Neuronal stem cell (in vitro differentiated cells): ENCODE measurements at regions not wholly inside any gene's neighbourhood (a gene's known extent, or its start where the extent isn't known, plus 50 kb on each side); places are given as distances from the start of the nearest gene placed in this dataset.

Experiments
- DNase-seq: peaks from one replicate; pipeline ENCODE4 v3.0.0-alpha.2; 2013; ENCODE audit warnings: low spot score
- H2AFZ ChIP-seq: one replicate; pipeline ENCODE4 v1.6.1; 2013; ENCODE audit warnings: mild to moderate bottlenecking, low read length, inconsistent platforms
- H2AK5ac ChIP-seq: 2 replicates; pipeline ENCODE4 v1.6.1; 2013; ENCODE audit warnings: low read depth, mild to moderate bottlenecking, inconsistent platforms, low read length, moderate library complexity, mixed read lengths
- H2BK120ac ChIP-seq: 2 replicates; pipeline ENCODE4 v1.6.1; 2013; ENCODE audit warnings: low read depth, mild to moderate bottlenecking, inconsistent platforms, low read length, moderate library complexity, mixed read lengths
- H2BK12ac ChIP-seq: one replicate; pipeline ENCODE4 v1.6.1; 2013; ENCODE audit warnings: low read length, inconsistent platforms
- H2BK15ac ChIP-seq: 2 replicates; pipeline ENCODE4 v1.6.1; 2013; ENCODE audit warnings: mild to moderate bottlenecking, low read length, inconsistent platforms, mixed read lengths
- H2BK5ac ChIP-seq: one replicate; pipeline ENCODE4 v1.6.1; 2013; ENCODE audit warnings: inconsistent platforms, mild to moderate bottlenecking, low read length, moderate library complexity
- H3K14ac ChIP-seq: one replicate; pipeline ENCODE4 v1.6.1; 2013; ENCODE audit warnings: low read length, inconsistent platforms
- H3K18ac ChIP-seq: 2 replicates; pipeline ENCODE4 v1.6.1; 2013; ENCODE audit warnings: low read length, inconsistent platforms
- H3K23ac ChIP-seq: 2 replicates; pipeline ENCODE4 v1.6.1; 2013; ENCODE audit warnings: low read depth, mild to moderate bottlenecking, mixed read lengths, low read length, inconsistent platforms; ENCODE audit not compliant: poor library complexity
- H3K27ac ChIP-seq: replicated peaks from 3 replicates; pipeline ENCODE4 v1.5.1; 2013; ENCODE audit warnings: low read length, inconsistent platforms
- H3K27me3 ChIP-seq, 3 experiments: 2 replicates each; pipeline ENCODE4 v1.6.1; 2013; ENCODE audit warnings: low read length in 3 of 3, mild to moderate bottlenecking in 2 of 3, inconsistent platforms in 1 of 3, low read depth in 1 of 3, mixed read lengths in 1 of 3, moderate library complexity in 1 of 3; ENCODE audit not compliant: control insufficient read depth in 3 of 3, insufficient read depth in 3 of 3
- H3K36me3 ChIP-seq, 2 donors: replicated peaks in 1 of 2; 2 replicates each; pipeline ENCODE4 v1.6.1; 2013; ENCODE audit warnings: low read length in 2 of 2; ENCODE audit not compliant: control insufficient read depth in 2 of 2, insufficient read depth in 2 of 2
- H3K4ac ChIP-seq: 2 replicates; pipeline ENCODE4 v1.6.1; 2013; ENCODE audit warnings: inconsistent platforms, mild to moderate bottlenecking, low read length, moderate library complexity
- H3K4me1 ChIP-seq, 2 donors: 1 replicate in 1 of 2; 2 replicates in 1 of 2; pipeline ENCODE4 v1.6.1; 2013; ENCODE audit warnings: low read length in 2 of 2, low read depth in 1 of 2; ENCODE audit not compliant: control insufficient read depth in 2 of 2, insufficient read depth in 1 of 2
- H3K4me2 ChIP-seq: one replicate; pipeline ENCODE4 v1.6.1; 2013; ENCODE audit warnings: mild to moderate bottlenecking, low read length, inconsistent platforms; ENCODE audit not compliant: insufficient read depth, poor library complexity, severe bottlenecking
- H3K4me3 ChIP-seq, 2 donors: 2 replicates each; pipeline ENCODE4 v1.5.1; 2013; ENCODE audit warnings: low read length in 2 of 2, mild to moderate bottlenecking in 2 of 2, inconsistent platforms in 1 of 2, moderate library complexity in 1 of 2
- H3K79me1 ChIP-seq: one replicate; pipeline ENCODE4 v1.6.1; 2013; ENCODE audit warnings: low read depth, mild to moderate bottlenecking, inconsistent platforms, low read length, moderate library complexity
- H3K9ac ChIP-seq: one replicate; pipeline ENCODE4 v1.6.1; 2013; ENCODE audit warnings: mild to moderate bottlenecking, low read depth, low read length, inconsistent platforms; ENCODE audit not compliant: poor library complexity
- H3K9me3 ChIP-seq, 2 donors: replicated peaks in 1 of 2; 2 replicates each; pipeline versions ENCODE3 to v1.6.1; 2013; ENCODE audit warnings: low read length in 2 of 2, mild to moderate bottlenecking in 2 of 2, inconsistent platforms in 1 of 2, low read depth in 1 of 2, mixed read lengths in 1 of 2, moderate library complexity in 1 of 2; ENCODE audit not compliant: control insufficient read depth in 2 of 2, insufficient read depth in 1 of 2
- H4K8ac ChIP-seq: one replicate; pipeline ENCODE4 v1.6.1; 2013; ENCODE audit warnings: low read depth, mild to moderate bottlenecking, inconsistent platforms, low read length, moderate library complexity
- H4K91ac ChIP-seq: one replicate; pipeline ENCODE4 v1.6.1; 2013; ENCODE audit warnings: low read length, low read depth, mild to moderate bottlenecking, inconsistent platforms; ENCODE audit not compliant: poor library complexity
- WGBS, 2 donors: extraction: QIAGEN DNeasy Blood & Tissue Kit; methylation state at CpG; one replicate each; pipeline ENCODE4 v1.1.7; 2013; ENCODE audit warnings: missing lambda C conversion rate in 2 of 2, mixed read lengths in 1 of 2; ENCODE audit not compliant: insufficient read length in 2 of 2, insufficient replicate concordance in 1 of 2; ENCODE audit errors: extremely low coverage in 2 of 2; 5-methylcytosine and 5-hydroxymethylcytosine counted together

DNA sequence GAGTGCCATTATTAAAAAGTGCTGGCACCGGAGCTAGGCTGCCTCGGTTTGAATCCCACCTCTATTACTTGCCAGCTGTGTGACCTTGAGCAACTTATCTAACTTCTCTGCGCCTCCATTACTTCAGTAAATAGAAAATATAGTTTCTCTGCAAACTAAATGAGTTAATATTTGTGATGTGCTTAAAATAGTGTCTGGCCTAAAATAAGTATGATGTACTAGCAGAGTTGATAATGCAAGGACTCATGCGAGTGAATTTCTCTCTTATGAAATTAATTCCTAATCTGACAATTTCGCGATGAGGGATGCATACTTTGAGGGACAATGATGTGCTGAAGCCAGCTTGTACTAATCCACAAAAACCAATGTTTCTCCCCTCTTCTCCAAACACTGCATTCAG, 180.8 kb upstream of the NTF3 start:
- Histone ChIP-seq H3K23ac (no peak overlapping the region), H4K91ac (no peak overlapping the region), H3K9me3 (no peaks in the 10 kb centered on the region), H3K27ac (no peak overlapping the region), H2BK12ac (no peak overlapping the region), H2AK5ac (no peak overlapping the region), H3K18ac (no peak overlapping the region), H3K4me2 (no peak overlapping the region), H2BK15ac (no peak overlapping the region), H2BK120ac (no peak overlapping the region), H3K36me3 (no peaks in the 10 kb centered on the region), H4K8ac (no peak overlapping the region), H3K14ac (no peak overlapping the region), H2AFZ (no peak overlapping the region), H2BK5ac (no peak overlapping the region), H3K4me1 (peaks cover 0 to 6% of the 10 kb centered on the region in 2 donors), H3K79me1 (no peaks in the 10 kb centered on the region), H3K9ac (no peak overlapping the region), H3K4me3 (no peak overlapping the region), H3K4ac (no peak overlapping the region), H3K27me3 (no peaks in the 10 kb centered on the region)
- no peak for DNase-seq
- WGBS, 2 donors = no CpG with 5 or more reads among the region's 6 CpGs

GRCh38 chr12:5251786-5252185, 180.1 kb upstream of the NTF3 start:
- no peak overlapping the region for H2BK120ac ChIP-seq
- H3K9ac ChIP-seq = no peak overlapping the region
- no peak overlapping the region for H3K4me3 ChIP-seq
- no peak overlapping the region for H3K14ac ChIP-seq
- peaks cover 0 to 2% of the 10 kb centered on the region in 2 donors for H3K4me1 ChIP-seq
- no peaks in the 10 kb centered on the region for H3K79me1 ChIP-seq
- H2BK15ac ChIP-seq = no peak overlapping the region
- H3K4ac ChIP-seq = no peak overlapping the region
- no peak for DNase-seq
- H3K4me2 ChIP-seq = no peak overlapping the region
- no peak overlapping the region for H3K18ac ChIP-seq
- no peak overlapping the region for H4K8ac ChIP-seq
- no peak overlapping the region for H4K91ac ChIP-seq
- no peaks in the 10 kb centered on the region for H3K9me3 ChIP-seq
- H3K36me3 ChIP-seq = no peaks in the 10 kb centered on the region
- no CpG with 5 or more reads among the region's 6 CpGs for WGBS, 2 donors
- no peaks in the 10 kb centered on the region for H3K27me3 ChIP-seq
- no peak overlapping the region for H2BK12ac ChIP-seq
- H3K27ac ChIP-seq = no peak overlapping the region
- no peak overlapping the region for H2AFZ ChIP-seq
- no peak overlapping the region for H2AK5ac ChIP-seq
- no peak overlapping the region for H2BK5ac ChIP-seq
- H3K23ac ChIP-seq = no peak overlapping the region

GRCh38 chr12:5254703-5255102, 177.2 kb upstream of the NTF3 start:
- no CpG with 5 or more reads among the region's 4 CpGs for WGBS, 2 donors

DNA sequence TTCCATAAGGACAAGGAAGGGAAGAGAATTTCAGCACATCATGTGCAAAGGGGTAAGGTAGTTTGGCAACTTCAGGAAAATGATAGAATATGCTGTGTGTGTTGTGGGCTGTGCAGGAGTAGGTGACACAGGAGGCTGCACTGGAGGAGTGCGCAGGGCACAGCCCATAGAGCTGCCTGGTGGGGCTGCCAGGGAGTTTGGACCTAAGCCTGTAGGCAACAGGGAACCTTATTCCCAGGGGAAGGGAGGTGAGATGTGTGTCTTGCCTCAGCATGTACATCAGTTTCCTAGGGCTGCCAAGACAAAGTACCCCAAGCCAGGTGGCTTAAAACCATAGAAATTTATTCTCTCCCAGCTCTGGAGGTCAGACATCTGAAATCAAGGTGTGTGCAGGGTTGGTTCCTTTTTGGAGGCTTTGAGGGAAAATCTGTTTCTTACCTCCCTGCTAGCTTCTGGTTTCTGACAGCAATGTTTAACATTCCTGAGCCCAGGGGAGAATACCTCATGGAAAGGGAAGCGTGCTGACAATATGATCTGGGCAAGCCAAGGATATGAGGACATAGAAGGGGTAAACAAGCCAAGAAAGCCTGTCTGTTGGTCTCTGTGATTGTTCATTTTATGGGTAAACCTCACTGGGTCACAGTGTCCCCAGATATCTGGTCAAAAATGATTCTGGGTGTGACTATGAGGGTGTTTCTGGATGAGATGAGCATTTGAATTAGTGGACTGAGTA, 174.0 kb upstream of the NTF3 start:
- Histone ChIP-seq H3K4me3 (no peak overlapping the region), H2AFZ (no peak overlapping the region), H4K91ac (no peak overlapping the region), H3K4ac (no peak overlapping the region), H3K79me1 (no peaks in the 10 kb centered on the region), H3K4me1 (peaks cover 0 to 10% of the 10 kb centered on the region in 2 donors), H3K14ac (no peak overlapping the region), H2BK120ac (no peak overlapping the region), H3K23ac (no peak overlapping the region), H3K36me3 (no peaks in the 10 kb centered on the region), H2BK12ac (no peak overlapping the region), H4K8ac (no peak overlapping the region), H2BK5ac (no peak overlapping the region), H3K9me3 (no peaks in the 10 kb centered on the region), H3K9ac (no peak overlapping the region), H3K27me3 (no peaks in the 10 kb centered on the region), H3K27ac (no peak overlapping the region), H2BK15ac (no peak overlapping the region), H3K4me2 (no peak overlapping the region), H2AK5ac (no peak overlapping the region), H3K18ac (no peak overlapping the region)
- WGBS, 2 donors = no CpG with 5 or more reads among the region's 2 CpGs
- no peak for DNase-seq

More at GRCh38 chr12:5254703-5255102, 177.2 kb upstream of the NTF3 start:
- Histone ChIP-seq H3K4ac (no peak overlapping the region), H2BK5ac (no peak overlapping the region), H3K36me3 (no peaks in the 10 kb centered on the region), H3K14ac (no peak overlapping the region), H3K4me3 (no peak overlapping the region), H3K27ac (no peak overlapping the region), H3K4me2 (no peak overlapping the region), H3K23ac (no peak overlapping the region), H3K9me3 (no peaks in the 10 kb centered on the region), H3K27me3 (no peaks in the 10 kb centered on the region), H2BK12ac (no peak overlapping the region), H3K18ac (peak overlapping the region; percentile 38), H2AFZ (no peak overlapping the region), H2BK120ac (no peak overlapping the region), H3K4me1 (peaks cover 0 to 10% of the 10 kb centered on the region in 2 donors), H3K9ac (no peak overlapping the region), H2AK5ac (no peak overlapping the region), H2BK15ac (no peak overlapping the region), H3K79me1 (no peaks in the 10 kb centered on the region), H4K8ac (no peak overlapping the region), H4K91ac (no peak overlapping the region)
- DNase-seq = no peak
